Effector memory CD8-positive, alpha-beta T cell (primary cell): ENCODE measurements at regions not wholly inside any gene's neighbourhood (a gene's known extent, or its start where the extent isn't known, plus 50 kb on each side); places are given as distances from the start of the nearest gene placed in this dataset.

Experiments used
- ATAC-seq: fragments of 150-1000 bp; cut with Tn5 transposase; replicated peaks from 2 replicates; pipeline ENCODE4 v1.10.0; 2021; ENCODE audit warnings: mild to moderate bottlenecking, moderate library complexity
- DNase-seq, 3 experiments: peaks; one replicate each; pipeline ENCODE4 v3.0.0; 2021
- H3K27ac Mint-ChIP-seq, 2 donors: one replicate each; pipeline ENCODE4 v1.8.0; 2022; ENCODE audit warnings: mild to moderate bottlenecking in 2 of 2, mixed read lengths in 2 of 2, moderate library complexity in 2 of 2
- H3K27me3 Mint-ChIP-seq, 2 donors: one replicate each; pipeline ENCODE4 v1.8.0; 2022; ENCODE audit warnings: mixed read lengths in 2 of 2
- H3K36me3 Mint-ChIP-seq: one replicate; pipeline ENCODE4 v1.8.0; 2022; ENCODE audit warnings: mild to moderate bottlenecking, moderate library complexity, mixed read lengths; ENCODE audit not compliant: insufficient read depth
- H3K4me1 Mint-ChIP-seq, 2 donors: one replicate each; pipeline ENCODE4 v1.8.0; 2022; ENCODE audit warnings: low read depth in 2 of 2, mixed read lengths in 2 of 2
- H3K4me3 Mint-ChIP-seq, 2 donors: one replicate each; pipeline ENCODE4 v1.8.0; 2022; ENCODE audit warnings: mild to moderate bottlenecking in 2 of 2, mixed read lengths in 2 of 2, moderate library complexity in 2 of 2
- H3K9me3 Mint-ChIP-seq, 2 donors: one replicate each; pipeline ENCODE4 v1.8.0; 2022; ENCODE audit warnings: mixed read lengths in 2 of 2

DNA sequence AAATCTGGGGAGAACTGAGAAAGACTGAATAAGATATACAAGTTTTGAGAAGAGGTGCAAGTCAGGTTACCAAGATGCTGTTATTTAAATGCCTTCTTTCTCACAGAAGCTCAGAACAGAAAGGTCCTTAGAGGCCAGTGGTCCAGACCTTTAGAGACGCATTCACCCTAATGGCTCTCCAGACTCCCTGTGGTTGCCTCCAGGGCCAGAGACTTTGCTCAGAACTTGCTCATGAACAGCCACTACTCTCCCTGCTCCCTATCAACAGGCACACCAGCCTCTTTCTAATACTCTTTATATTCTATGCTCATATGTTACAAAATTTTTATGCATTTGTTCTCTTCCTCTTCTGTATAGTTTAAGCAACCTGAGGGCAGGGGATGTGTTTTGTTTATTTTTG, 349.0 kb upstream of the TNP1 start:
- H3K27ac Mint-ChIP-seq = no peak overlapping the region
- ATAC-seq (no peak), DNase-seq (no peak)
- H3K4me3 Mint-ChIP-seq = no peak overlapping the region
- peaks cover 13 to 28% of the 10 kb centered on the region in 2 donors for H3K27me3 Mint-ChIP-seq
- H3K36me3 Mint-ChIP-seq = no peaks in the 10 kb centered on the region
- H3K9me3 Mint-ChIP-seq = no peaks in the 10 kb centered on the region
- H3K4me1 Mint-ChIP-seq = no peaks in the 10 kb centered on the region

DNA sequence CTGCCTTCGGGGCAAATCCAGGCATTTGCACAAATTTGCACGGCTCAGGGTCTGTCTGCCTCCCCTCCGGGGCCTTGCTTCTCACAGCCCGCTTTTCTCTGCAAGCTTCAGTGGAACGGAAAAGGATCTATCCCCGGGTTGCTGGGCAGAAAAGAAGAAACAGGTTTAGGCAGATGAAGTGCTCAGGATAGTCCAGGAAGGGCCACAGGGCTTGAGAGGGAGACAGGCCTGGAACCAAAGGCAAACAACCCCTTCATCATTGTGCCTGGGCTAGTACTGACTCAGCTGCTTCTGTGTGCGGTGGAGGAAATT, 347.8 kb upstream of the TNP1 start:
- peaks cover 22 to 28% of the 10 kb centered on the region in 2 donors for H3K27me3 Mint-ChIP-seq
- H3K27ac Mint-ChIP-seq = no peak overlapping the region
- ATAC-seq (no peak), DNase-seq (no peak)
- no peak overlapping the region for H3K4me3 Mint-ChIP-seq
- no peaks in the 10 kb centered on the region for H3K4me1 Mint-ChIP-seq
- peaks cover 0 to 10% of the 10 kb centered on the region in 2 donors for H3K9me3 Mint-ChIP-seq
- H3K36me3 Mint-ChIP-seq = no peaks in the 10 kb centered on the region

DNA sequence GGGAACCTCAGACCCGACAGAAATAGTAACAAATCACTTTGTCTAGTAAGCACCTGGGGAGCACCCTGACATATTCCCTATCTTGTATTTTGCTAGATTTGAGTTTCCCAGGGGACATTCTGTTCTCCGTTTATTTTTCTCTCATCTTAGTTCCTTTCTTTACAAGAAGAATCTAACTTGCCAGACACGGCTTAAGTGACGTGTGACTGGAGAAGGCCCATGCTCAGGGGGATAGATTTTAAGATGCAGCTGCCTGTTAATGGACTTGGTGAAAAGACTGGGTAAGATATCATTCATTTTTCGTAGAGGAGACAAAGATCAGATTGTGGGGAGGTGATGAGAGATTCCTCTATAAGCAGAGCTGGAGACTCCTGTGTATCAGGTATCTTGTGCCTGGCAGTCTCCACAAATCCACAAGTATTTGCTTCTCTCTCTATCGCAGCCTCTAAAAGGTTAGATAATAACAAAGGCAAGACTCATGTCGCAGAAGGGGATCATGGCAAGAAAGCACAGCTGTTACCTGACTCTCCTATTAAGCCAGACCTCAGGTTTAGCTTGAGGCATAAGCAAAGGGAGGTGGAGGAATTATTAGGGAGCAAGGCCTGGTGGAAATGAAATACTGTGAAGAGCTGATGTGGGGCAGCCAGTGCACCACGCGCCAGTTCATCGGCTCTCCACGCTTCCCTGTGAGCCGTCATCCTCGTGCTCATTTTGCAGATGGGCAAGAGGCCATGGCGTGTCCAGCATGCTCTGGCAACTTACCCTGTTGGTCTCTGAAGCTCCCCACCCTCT, 347.2 kb upstream of the TNP1 start:
- no peak overlapping the region for H3K27ac Mint-ChIP-seq
- peaks cover 0 to 10% of the 10 kb centered on the region in 2 donors for H3K9me3 Mint-ChIP-seq
- H3K4me3 Mint-ChIP-seq = no peak overlapping the region
- no peaks in the 10 kb centered on the region for H3K36me3 Mint-ChIP-seq
- H3K27me3 Mint-ChIP-seq = peaks cover 23 to 28% of the 10 kb centered on the region in 2 donors
- H3K4me1 Mint-ChIP-seq = no peaks in the 10 kb centered on the region
- DNase-seq (no peak), ATAC-seq (no peak)

DNA sequence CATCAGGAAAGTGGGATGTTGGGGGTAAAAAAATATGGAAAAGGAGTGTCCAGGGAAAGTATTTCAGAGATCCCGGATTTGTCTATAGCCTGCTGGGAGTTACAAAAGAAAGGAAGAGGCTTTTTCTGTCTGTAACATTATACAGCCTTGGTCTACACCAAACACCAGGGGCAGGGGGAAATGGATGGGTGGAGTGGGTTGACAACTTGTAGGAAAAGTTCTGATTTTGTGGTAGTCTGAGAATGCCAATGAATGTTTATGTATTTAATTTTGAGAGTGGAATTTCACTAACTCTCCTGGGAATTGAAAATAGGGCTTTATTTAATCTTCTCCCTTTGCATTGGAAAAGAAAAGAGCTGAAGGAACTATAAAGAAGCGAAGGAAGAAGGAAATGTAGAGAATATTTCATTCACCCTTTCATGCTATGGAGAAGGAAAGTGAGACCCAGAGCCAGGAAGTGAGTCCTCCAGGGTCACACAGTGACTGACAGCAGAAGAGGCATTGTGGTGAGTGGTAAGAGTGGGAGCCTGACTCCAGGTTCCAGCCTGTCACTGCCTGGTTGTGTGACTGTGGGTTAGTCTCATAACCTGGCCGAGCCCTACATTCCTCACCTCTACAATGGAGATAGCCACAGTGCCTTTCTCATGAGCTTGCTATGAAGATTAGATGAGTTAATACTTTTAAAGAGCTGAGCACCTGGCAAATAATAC, 346.3 kb upstream of the TNP1 start:
- no peaks in the 10 kb centered on the region for H3K36me3 Mint-ChIP-seq
- H3K4me3 Mint-ChIP-seq = no peak overlapping the region
- no peak for ATAC-seq
- H3K27ac Mint-ChIP-seq = no peak overlapping the region
- DNase-seq = no peak
- H3K9me3 Mint-ChIP-seq = peaks cover 0 to 10% of the 10 kb centered on the region in 2 donors
- H3K4me1 Mint-ChIP-seq = no peaks in the 10 kb centered on the region
- H3K27me3 Mint-ChIP-seq = peaks cover 23 to 26% of the 10 kb centered on the region in 2 donors

GRCh38 chr2:217204358-217204757, 344.5 kb upstream of the TNP1 start:
- peaks cover 0 to 10% of the 10 kb centered on the region in 2 donors for H3K9me3 Mint-ChIP-seq
- no peak for DNase-seq
- no peaks in the 10 kb centered on the region for H3K4me1 Mint-ChIP-seq
- no peak overlapping the region for H3K27ac Mint-ChIP-seq
- H3K4me3 Mint-ChIP-seq = no peak overlapping the region
- no peak for ATAC-seq
- peaks cover 18% of the 10 kb centered on the region in 2 donors for H3K27me3 Mint-ChIP-seq
- no peaks in the 10 kb centered on the region for H3K36me3 Mint-ChIP-seq

DNA sequence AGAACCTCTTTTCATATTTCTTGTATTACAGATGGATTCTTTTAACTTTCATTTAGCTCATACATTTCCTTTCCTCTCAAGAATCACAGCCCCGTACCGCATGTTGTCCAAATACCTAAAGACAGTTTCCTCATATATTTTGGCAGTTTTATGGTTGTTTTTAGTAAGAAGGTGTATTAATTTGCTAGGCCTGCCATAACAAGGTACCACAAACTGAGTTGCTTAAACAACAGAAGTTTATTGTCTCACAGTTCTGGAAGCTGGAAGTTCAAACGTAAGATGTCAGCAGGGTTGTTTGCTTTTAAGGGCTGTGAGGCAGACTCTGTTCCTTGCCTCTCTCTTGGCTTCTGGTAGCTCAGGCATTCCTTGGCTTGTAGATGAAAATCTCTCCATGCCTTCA, 343.2 kb upstream of the TNP1 start:
- ATAC-seq = no peak
- H3K4me3 Mint-ChIP-seq = no peak overlapping the region
- DNase-seq = no peak
- H3K9me3 Mint-ChIP-seq = peaks cover 5 to 10% of the 10 kb centered on the region in 2 donors
- no peaks in the 10 kb centered on the region for H3K4me1 Mint-ChIP-seq
- H3K27ac Mint-ChIP-seq = no peak overlapping the region
- peaks cover 17 to 18% of the 10 kb centered on the region in 2 donors for H3K27me3 Mint-ChIP-seq
- no peaks in the 10 kb centered on the region for H3K36me3 Mint-ChIP-seq

GRCh38 chr2:217199255-217199630, 339.4 kb upstream of the TNP1 start:
- Mint-ChIP-seq H3K36me3 (no peaks in the 10 kb centered on the region), H3K9me3 (peaks cover 5 to 11% of the 10 kb centered on the region in 2 donors), H3K27me3 (peaks cover 10 to 15% of the 10 kb centered on the region in 2 donors), H3K27ac (no peak overlapping the region), H3K4me1 (no peaks in the 10 kb centered on the region), H3K4me3 (no peak overlapping the region)
- DNase-seq (no peak), ATAC-seq (no peak)

DNA sequence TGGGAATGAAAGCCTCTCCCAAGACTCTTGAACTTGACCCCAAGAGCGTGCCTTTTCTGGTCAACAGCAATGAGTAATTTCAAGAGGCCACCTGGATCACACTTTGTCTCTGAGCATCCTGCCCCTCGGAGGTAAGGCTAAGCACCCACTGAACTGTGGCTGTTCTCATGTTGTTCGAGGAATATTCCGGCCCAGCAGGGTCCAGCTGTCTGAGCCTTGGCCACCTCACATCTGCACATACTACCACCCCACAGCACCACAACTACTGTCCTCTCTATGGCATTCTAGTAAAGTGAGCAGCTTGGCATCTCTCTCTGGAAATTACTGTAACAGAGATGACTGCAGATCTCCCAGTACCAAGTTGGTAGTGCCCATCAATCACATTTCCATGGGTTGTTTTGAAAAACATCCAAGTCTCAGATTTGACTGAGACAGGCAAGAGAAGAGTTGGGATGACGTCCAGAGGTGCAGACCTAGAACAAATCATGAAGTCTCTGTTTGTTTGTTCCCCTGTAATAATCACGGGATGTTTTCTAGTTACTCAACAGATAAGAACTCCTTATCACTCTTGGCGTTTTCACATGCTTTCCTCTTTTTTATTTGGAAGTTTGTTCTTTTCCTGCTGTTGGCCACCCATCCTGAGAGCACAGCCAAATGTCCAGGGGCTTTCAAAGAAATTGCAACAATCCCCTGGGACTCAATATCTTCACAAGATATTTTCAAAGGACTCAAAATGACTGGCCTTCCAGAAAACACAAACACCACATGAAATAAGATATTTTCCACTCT, 336.0 kb upstream of the TNP1 start:
- Mint-ChIP-seq H3K4me1 (no peaks in the 10 kb centered on the region), H3K4me3 (no peak overlapping the region), H3K36me3 (no peaks in the 10 kb centered on the region), H3K9me3 (peaks cover 5 to 6% of the 10 kb centered on the region in 2 donors), H3K27ac (no peak overlapping the region), H3K27me3 (peaks cover 0 to 21% of the 10 kb centered on the region in 2 donors)
- DNase-seq (no peak), ATAC-seq (no peak)

GRCh38 chr2:217195016-217195415, 335.2 kb upstream of the TNP1 start:
- Mint-ChIP-seq H3K36me3 (no peaks in the 10 kb centered on the region), H3K27me3 (peaks cover 0 to 21% of the 10 kb centered on the region in 2 donors), H3K4me1 (no peaks in the 10 kb centered on the region), H3K27ac (no peak overlapping the region), H3K4me3 (no peak overlapping the region), H3K9me3 (peaks cover 5 to 6% of the 10 kb centered on the region in 2 donors)
- DNase-seq (no peak), ATAC-seq (no peak)

GRCh38 chr2:217193431-217194340, 333.8 kb upstream of the TNP1 start:
- Mint-ChIP-seq H3K27ac (no peak overlapping the region), H3K4me3 (no peak overlapping the region), H3K9me3 (peaks cover 0 to 6% of the 10 kb centered on the region in 2 donors), H3K27me3 (peaks cover 0 to 21% of the 10 kb centered on the region in 2 donors), H3K4me1 (no peaks in the 10 kb centered on the region), H3K36me3 (no peaks in the 10 kb centered on the region)
- ATAC-seq (no peak), DNase-seq (no peak)

GRCh38 chr2:217192366-217192765, 332.5 kb upstream of the TNP1 start:
- ATAC-seq = no peak
- no peaks in the 10 kb centered on the region for H3K36me3 Mint-ChIP-seq
- H3K9me3 Mint-ChIP-seq = peaks cover 0 to 6% of the 10 kb centered on the region in 2 donors
- H3K27me3 Mint-ChIP-seq = peaks cover 0 to 21% of the 10 kb centered on the region in 2 donors
- no peaks in the 10 kb centered on the region for H3K4me1 Mint-ChIP-seq
- H3K4me3 Mint-ChIP-seq = no peak overlapping the region
- no peak for DNase-seq
- no peak overlapping the region for H3K27ac Mint-ChIP-seq

- no peaks in the 10 kb centered on the region for H3K36me3 Mint-ChIP-seq
- peaks cover 0 to 6% of the 10 kb centered on the region in 2 donors for H3K9me3 Mint-ChIP-seq
- H3K4me3 Mint-ChIP-seq = no peak overlapping the region
- H3K4me1 Mint-ChIP-seq = no peaks in the 10 kb centered on the region
- no peak overlapping the region for H3K27ac Mint-ChIP-seq
- ATAC-seq = no peak
- DNase-seq = no peak
- peaks cover 0 to 9% of the 10 kb centered on the region in 2 donors for H3K27me3 Mint-ChIP-seq
These were observed 329.9 kb upstream of the TNP1 start for GRCh38 chr2:217189747-217190146.

- no peaks in the 10 kb centered on the region for H3K36me3 Mint-ChIP-seq
- no peak overlapping the region for H3K4me3 Mint-ChIP-seq
- H3K4me1 Mint-ChIP-seq = no peaks in the 10 kb centered on the region
- no peak for DNase-seq
- H3K9me3 Mint-ChIP-seq = peaks cover 0 to 4% of the 10 kb centered on the region in 2 donors
- peaks cover 0 to 5% of the 10 kb centered on the region in 2 donors for H3K27me3 Mint-ChIP-seq
- H3K27ac Mint-ChIP-seq = no peak overlapping the region
- ATAC-seq = no peak
These were observed 329.3 kb upstream of the TNP1 start for GRCh38 chr2:217189131-217189530.
